NCI-H526 (cell line): ENCODE measurements at regions not wholly inside any gene's neighbourhood (a gene's known extent, or its start where the extent isn't known, plus 50 kb on each side); places are given as distances from the start of the nearest gene placed in this dataset.
"Not testable (repeated sequence)": the region's sequence is repeated elsewhere in the genome, so short reads cannot be mapped to it uniquely, and the experiment has no call there.

ENCODE experiments used
- DNase-seq, 2 experiments: peaks; one replicate each; lab custom pipeline; 2025; lab: John Stamatoyannopoulos, UW

DNA sequence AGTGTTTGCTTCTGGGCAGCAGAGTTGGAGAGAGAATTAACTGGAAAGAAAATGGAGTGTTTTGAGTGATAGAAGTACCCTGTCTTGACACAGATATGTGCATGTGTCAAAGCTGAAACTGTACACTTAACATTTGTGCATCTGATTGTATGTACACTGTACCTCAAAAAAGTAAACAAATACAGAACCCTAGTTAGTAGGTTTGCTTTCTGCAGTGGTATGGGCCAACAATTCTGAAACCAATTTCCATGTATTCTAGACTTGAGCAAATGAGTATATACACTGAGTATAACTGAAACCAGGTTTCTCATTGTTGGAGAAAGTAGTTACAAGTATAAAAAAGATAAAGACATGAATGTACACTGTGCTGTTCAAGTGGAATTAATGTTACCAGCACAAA, 52.4 kb downstream of the ELAPOR2 start:
- no peak for DNase-seq

DNA sequence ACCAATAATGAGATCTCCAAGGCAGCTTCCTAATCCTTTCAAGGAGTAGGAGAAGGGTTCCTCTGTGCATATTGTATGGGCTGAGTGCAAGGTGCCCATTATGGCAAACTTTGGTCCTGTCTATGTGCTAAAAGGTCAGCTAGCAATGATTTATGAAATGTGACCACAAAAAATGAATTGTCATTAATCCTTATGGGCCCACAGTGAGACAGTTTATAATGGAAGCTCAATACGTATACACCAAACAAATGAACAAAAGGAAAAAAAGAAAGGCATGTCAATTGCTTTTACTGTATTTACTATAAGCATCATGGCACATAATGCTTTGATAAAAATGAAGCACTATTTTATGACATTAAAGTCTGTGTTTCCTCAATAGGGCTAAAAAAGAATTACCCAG, 54.5 kb downstream of the ELAPOR2 start:
- DNase-seq: no peak

DNA sequence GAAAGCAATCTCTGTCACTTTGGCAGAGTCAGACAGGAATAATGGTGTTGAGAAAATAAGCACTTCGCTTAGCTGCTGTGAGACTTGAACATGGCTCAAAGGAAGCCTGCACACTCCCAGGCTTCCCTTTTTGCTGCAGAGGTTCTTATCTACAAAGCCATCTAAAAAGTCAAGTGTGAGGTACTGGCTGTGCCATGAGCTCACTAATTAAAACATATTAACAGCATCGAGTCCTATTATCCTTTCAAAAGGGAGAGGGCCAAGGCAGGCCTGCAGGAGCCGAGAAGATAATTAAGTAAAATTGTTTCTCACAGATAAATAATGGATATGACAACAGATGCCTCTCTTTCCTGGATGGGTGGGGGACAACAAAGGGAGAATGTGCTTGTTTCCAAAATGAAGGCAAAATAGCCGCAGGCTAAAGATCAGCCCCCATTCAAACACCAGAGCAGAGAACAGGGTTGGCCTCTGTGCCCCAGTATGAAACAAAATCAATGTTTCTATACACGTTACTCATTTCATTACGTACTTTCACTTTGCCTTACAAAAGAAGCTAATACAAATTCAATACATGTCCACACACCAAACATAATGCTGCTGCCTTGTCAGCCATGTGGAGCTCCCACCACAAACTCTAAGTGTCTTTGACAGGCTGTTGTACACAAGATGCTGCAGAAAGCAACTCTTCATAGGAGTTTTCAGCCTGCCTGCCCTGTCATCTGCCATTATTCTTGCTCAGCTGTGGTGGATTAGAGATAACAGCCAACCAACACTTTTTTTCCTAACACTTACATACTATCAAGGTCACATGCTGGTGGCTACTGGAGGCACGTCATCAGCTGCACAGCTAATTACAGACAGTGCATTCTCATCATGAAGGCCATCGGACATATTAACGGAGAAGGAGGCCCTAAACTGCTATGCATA, 55.3 kb downstream of the ELAPOR2 start:
- no peak for DNase-seq

DNA sequence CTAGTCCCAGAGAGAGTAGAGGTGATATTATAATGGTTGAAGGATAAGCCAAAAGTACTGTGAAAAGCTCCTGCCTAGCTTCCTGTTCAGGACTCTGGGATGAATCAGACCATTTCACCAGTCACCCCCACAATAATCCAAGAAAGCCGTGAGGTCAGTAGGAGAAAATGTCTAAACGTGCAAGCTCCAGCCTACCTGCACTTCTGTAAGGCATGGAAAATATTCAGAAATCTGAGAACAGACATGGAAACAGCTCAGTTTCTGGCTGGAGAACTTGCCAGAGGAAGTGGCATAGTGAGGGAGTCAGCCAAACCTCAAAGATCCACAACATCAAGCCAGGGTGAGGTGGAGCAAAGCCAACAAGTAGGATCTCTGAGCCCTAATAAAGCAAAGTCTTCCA, 58.2 kb downstream of the ELAPOR2 start:
- DNase-seq: no peak

DNA sequence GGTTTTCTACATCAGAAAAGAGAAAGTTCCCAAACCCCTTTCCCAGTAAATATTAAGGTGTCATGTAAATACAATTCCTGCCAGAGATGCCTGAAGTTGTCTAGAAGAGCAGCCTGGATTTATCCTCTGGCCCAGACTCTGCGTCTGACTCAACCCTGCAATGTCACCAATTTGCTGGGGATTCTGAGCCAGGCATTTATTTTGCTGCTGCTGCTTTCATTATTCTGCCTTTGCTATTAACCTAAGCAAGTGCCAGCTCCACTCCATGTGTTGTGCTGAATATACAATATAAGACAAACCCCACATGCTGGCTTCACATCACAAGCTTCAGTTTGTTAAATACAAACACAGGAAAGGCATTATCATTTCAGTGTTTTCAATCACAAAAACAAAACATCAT, 59.1 kb downstream of the ELAPOR2 start:
- no peak for DNase-seq

DNA sequence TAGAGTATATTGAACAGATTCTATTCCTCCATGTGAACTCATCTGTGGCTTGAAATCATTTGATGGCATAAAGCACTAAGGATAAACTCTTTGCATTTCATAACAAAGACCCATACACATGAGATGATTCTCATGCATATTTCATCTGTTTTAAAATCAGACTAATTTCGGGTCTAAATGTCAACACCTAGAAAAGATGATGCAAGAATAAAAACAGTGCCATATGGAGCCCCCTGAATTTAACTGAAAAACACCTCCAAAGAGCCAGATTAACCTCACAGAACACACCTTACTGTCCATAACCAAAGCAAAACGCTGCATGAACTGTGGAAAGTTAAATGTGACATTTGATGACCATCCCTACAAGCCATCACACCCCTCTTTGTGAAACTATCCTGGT, 59.7 kb downstream of the ELAPOR2 start:
- no peak for DNase-seq

DNA sequence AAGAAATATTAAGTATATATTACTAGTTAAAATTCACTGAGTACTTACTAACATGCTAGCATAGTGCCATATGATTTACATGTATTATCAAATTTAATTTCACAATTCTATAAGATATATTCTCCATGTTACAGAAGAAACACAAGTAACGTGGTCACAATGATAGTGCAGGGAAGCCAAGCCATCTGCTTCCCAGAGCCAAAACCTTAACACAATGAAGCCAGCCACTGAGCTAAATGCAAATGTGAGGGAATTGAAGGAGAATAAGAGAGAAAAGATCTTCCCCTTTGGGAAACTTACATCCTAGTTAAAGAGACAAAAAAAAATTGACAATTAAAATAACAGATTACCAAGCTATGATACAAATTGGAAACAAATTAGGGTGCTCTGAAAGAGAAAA, 63.6 kb downstream of the ELAPOR2 start:
- DNase-seq: no peak

DNA sequence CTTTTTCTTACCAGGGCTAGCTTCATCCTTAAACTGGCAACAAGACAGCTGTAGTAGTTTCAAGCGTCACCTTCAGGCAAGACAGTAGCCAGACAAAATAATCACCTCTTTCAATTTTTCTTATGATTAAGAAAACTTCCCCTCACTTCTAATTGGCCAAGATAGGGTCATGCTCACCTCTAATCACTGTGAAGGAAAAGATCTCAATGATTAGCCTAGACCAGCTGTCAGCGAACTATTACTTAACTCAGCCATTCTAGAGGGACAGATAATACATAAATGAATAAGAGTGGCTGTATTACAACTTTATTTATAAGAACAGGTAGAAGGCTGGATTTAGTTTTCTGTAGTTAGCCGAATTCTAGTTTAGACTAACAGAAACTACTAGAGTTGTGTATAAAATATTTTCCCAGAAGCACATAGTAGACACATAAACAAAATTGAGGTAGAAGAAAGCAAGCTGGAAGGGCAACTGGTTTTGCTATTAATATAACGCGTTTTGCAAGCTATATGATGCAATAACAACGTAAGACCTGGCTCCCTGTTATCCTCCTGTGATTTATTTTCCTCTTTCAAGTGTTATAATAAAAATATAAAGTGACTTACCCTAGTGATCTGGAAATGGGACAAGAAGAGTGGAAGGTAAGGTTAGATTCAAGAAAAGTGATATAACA, 64.3 kb downstream of the ELAPOR2 start:
- DNase-seq: no peak

DNA sequence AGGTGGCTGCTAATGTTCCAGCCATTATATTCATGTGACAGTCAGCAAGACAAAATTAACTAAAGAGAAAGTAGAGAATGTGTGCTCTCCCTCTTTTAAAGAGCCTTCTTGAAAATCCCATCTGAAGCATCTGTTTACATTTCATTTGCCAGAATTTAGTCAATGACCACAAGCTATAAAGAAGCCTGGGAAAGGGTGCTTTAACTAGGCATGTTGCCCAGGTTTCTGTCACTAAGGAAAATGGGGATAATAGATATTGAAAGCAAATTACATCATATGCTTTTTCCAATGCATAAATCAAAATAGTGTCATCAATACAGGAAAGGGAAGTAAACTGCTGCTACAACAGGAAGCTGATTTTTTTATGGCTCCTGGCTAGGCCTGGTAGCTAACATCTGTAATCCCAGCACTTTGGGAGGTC, 67.7 kb downstream of the ELAPOR2 start:
- no peak for DNase-seq

DNA sequence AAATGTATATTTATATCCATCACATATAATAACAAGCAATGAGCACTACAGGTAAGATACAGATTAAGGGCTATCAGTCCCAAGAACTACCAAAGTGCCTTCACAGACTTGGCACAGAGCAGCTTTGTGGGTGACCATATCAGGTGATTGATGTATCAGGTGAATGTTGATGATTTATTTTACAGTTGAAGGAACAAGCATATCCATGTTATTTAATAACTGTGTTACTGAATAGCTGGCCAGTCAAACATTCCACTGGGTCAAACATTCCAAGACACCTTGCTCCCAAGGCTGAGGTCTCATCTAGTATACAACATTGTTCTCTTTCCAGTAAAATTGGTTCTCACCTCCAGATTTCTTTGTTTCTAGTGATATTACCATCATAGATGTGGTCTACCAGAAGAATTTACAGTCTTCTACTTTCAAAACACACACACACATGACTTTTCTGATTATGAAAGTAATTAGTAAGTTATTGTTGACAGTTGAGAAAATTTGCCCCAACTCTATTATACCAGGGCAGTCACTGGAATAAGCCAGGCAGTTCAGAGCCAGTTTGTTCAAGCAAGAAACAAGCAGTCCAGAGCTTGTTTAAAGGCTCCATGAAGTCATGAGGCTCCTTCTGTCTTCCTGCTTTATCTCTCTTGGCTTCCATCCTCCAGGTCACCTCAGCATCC, 68.2 kb downstream of the ELAPOR2 start:
- no peak for DNase-seq

DNA sequence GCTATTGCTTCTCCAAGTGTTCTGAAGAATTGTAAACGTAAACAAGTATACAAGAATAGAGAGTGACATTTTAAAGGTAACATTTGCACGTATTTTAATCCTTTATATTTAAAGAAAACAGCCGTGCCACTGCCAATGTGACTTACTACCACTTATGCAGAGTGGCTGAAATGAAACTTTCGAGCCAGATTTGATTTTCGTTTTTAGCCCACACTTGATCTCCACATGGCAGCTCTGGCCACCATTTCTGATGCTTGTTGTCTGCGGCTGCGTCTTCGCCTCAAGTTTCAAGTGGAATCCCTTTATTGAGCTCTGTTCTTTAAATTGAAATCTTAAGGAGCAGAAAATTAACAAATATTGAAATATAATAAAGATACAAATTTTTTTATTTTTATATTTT, 70.0 kb downstream of the ELAPOR2 start:
- DNase-seq: no peak

DNA sequence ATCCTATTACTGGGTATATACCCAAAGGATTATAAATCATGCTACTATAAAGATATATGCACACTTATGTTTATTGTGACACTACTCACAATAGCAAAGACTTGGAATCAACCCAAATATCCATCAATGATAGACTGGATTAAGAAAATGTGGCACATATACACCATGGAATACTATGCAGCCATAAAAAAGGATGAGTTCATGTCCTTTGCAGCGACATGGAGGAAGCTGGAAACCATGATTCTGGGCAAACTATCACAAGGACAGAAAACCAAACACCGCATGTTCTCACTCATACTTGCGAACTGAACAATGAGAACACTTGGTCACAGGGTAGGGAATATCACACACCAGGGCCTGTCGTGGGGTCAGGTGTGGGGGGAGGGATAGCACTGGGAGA, 71.6 kb downstream of the ELAPOR2 start:
- not testable (repeated sequence) for DNase-seq

DNA sequence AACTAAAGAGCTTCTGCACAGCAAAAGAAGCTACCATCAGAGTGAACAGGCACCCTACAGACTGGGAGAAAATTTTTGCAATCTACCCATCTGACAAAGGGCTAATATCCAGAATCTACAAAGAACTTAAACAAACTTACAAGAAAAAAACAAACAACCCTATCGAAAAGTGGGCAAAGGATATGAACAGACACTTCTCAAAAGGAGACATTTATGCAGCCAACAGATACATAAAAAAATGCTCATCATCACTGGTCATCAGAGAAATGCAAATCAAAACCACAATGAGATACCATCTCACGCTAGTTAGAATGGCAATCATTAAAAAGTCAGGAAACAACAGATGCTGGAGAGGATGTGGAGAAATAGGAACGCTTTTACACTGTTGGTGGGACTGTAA, 72.1 kb downstream of the ELAPOR2 start:
- not testable (repeated sequence) for DNase-seq

DNA sequence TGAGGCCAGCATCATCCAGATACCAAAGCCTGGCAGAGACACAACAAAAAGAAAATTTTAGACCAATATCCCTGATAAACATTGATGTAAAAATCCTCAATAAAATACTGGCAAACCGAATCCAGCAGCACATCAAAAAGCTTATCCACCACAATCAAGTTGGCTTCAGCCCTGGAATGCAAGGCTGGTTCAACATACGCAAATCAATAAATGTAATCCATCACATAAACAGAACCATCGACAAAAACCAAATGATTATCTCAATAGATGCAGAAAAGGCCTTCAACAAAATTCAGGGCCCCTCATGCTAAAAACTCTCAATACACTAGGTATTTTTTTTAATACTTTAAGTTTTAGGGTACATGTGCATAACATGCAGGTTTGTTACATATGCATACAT, 74.1 kb downstream of the ELAPOR2 start:
- not testable (repeated sequence) for DNase-seq

DNA sequence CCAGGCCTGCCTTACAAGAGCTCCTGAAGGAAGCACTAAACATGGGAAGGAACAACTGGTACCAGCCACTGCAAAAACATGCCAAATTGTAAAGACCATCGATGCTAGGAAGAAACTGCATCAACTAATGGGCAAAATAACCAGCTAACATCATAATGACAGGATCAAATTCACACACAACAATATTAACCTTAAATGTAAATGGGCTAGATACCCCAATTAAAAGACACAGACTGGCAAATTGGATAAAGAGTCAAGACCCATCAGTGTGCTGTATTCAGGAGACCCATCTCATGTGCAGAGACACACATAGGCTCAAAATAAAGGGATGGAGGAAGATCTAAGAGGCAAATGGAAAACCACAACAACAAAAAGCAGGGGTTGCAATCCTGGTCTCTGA, 75.8 kb downstream of the ELAPOR2 start:
- not testable (repeated sequence) for DNase-seq

DNA sequence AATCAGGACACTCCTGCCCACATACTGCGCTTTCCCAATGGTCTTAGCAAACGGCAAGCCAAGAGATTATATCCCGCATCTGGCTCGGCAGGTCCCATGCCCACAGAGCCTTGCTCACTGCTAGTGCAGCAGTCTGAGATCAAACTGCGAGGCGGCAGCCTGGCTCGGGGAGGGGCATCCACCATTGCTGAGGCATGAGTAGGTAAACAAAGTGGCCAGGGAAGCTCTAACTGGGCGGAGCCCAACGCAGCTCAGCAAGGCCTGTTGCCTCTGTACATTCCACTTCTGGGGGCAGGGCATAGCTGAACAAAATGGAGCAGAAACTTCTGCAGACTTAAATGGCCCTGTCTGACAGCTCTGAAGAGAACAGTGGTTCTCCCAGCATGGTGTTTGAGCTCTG, 77.5 kb downstream of the ELAPOR2 start:
- DNase-seq: not testable (repeated sequence)

DNA sequence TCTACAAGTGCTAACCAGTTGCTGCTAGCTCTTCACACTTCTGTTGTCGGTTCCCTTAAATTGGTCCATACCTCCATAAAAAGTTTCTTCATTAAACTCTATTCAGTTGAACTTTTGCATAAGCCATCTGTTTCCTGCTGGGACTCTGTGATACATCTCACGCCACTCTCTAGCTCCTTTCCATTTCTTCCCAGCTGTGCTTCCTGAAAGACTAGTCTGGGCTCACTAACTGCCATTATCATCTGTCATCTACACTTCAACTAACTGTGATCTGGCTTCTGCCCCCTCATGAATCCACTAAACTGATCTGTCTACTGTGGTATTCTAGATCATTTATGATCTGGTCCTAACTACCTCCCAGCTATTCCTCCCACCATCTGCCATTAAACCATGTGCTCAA, 78.3 kb downstream of the ELAPOR2 start:
- no peak for DNase-seq

DNA sequence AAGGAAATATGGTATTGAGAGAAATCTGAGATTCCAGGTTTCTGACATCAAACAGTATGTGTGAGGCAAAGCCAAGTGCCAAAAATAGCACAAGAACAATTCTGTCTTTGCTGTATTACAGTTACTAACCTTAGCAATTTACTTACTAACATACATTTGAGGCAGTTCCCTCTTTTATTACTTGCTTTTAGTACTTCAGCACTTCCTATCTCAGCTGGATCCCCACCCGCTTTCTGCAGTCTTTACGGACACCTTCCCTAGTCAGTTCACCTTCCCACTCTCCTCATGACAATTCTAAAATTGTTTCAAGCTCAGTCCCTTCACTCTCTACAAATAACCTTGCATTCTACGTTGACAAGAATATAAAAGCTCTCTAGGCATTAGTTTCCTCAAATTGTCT, 79.2 kb downstream of the ELAPOR2 start:
- DNase-seq: no peak

DNA sequence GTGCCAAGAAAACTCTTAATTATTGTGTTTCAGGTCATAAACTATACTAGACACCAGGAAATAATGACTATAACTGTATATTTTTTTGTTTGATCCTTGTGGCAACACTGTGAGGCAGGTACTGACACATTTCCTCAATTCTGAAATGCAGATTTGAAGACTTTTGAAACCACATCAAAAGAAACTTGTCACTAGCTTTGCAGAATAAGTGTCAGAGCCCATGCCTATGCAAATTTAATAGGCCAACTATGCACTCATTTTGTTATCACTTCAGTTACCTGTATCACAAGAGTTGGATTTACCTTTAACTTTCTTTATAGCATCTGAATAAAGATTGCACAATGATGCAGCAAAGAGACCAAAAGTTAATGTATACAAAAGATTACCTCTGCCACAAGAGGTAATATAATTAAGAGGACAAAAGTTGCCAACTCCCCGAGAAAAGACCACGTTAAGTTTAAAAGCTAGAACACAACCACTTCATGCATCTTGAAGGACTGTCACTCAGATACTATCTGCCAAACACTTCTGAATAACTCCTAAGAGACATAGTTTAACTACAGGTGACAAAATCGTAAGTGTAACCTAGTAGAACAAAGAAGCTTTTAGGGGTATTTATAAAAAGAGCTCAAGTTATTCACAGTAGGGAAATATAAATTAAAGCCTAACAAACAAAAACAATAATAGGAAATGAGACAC, 80.5 kb downstream of the ELAPOR2 start:
- no peak for DNase-seq

DNA sequence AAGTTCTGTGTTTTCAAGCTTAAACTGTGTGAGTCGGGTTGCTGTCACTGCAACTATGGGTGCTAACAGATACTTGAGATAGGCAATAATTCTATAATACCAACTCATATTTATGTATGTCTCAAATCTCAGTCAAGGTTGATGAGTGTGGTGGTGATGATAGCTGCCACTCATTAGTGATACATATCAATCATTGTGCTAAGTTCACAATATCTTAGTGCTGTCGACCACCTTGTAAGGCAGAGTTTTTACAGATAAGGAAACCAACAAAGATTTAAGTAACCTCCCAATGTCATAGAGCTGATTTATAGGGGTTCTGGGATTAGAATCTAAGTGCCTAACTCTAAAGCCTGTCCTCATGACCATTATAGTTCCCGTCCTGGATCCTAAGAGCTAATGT, 82.5 kb downstream of the ELAPOR2 start:
- no peak for DNase-seq

DNA sequence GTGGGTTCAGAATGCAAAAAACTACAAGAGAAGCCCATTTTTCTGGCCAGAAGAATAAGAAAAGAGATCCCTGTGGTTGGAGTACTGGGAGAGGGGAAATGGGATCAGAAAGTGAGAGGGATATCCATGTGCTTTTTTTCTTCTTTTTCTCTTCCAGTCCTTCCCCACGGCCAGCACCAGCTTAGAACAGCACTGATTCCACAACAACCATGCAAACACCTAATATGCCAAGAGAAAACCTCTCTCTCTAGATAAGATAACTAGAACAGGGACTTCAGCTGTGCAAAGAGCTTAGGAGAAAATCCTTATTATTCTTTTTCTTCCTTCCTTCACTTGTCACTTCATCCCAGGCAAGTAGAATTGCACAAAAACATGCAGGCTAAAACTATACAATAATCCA, 83.5 kb downstream of the ELAPOR2 start:
- DNase-seq: no peak

DNA sequence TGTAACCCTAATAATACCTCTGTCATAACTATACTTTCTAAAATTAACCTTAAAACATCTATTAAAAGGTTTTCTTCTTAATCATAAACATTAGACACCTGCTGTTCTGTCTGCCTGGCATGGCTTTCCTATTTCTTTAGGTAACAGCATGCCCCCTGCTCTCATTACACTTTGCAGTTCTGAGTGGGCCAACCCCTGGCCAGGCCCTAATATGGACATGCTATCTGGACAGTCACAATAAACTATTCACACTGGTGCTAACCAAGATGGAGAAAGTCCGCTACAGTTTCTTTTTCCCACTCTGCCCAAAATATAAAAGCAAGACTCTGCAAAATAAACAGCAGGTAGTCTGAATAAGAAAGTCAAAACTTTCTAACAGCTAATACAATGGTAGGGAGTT, 84.0 kb downstream of the ELAPOR2 start:
- no peak for DNase-seq
